ENCODE measurements at regions not wholly inside any gene's neighbourhood (a gene's known extent, or its start where the extent isn't known, plus 50 kb on each side); places are given as distances from the start of the nearest gene placed in this dataset.

GRCh38 chr11:116234989-116235568 lies 537.7 kb downstream of the BUD13 start:
- no peaks in the 10 kb centered on the region for H3K36me3 ChIP-seq (ENCODE audit: insufficient read depth in 1 of 2, low read depth in 1 of 2)
- TF ChIP-seq CTCF (IDR thresholded peaks at IDR 0.05), result no peak
- ATAC-seq (no peak), DNase-seq (no peak)
- peaks cover 3% of the 10 kb centered on the region for H3K9me3 ChIP-seq
- WGBS, 3 donors, result 66 to 79% (median 71%) methylated on average over 6 of the region's 6 CpGs
- no peaks in the 10 kb centered on the region for H3K4me1 ChIP-seq
- no peak overlapping the region for H3K27ac ChIP-seq
- no peak overlapping the region for H3K4me3 ChIP-seq
- H3K27me3 ChIP-seq (ENCODE audit: insufficient read depth in 3 of 3, low read length in 2 of 3), result no peaks in the 10 kb centered on the region
- intact Hi-C loops (cut with DNase I), result no loop called here

- WGBS, 3 donors, result 38 to 42% (median 40%) methylated on average over 5 of the region's 5 CpGs
- Histone ChIP-seq H3K4me3 (no peak overlapping the region), H3K27me3 (ENCODE audit: insufficient read depth in 3 of 3, low read length in 2 of 3) (peaks cover 0 to 4% (median 3%) of the 10 kb centered on the region in 3 donors), H3K9me3 (peaks cover 3% of the 10 kb centered on the region), H3K27ac (no peak overlapping the region), H3K4me1 (no peaks in the 10 kb centered on the region), H3K36me3 (ENCODE audit: insufficient read depth in 1 of 2, low read depth in 1 of 2) (no peaks in the 10 kb centered on the region)
- no peak for TF ChIP-seq CTCF (IDR thresholded peaks at IDR 0.05)
- intact Hi-C loops (cut with DNase I), result no loop called here
- ATAC-seq (no peak), DNase-seq (no peak)
These were observed 539.2 kb downstream of the BUD13 start for GRCh38 chr11:116233561-116233960.

GRCh38 chr11:116232364-116232828 lies 540.4 kb downstream of the BUD13 start:
- 32 to 42% (median 36%) methylated on average over 8 of the region's 8 CpGs for WGBS, 3 donors
- TF ChIP-seq CTCF (IDR thresholded peaks at IDR 0.05), result no peak
- Histone ChIP-seq H3K9me3 (peaks cover 3% of the 10 kb centered on the region), H3K27ac (no peak overlapping the region), H3K36me3 (ENCODE audit: insufficient read depth in 1 of 2, low read depth in 1 of 2) (no peaks in the 10 kb centered on the region), H3K4me3 (no peak overlapping the region), H3K4me1 (no peaks in the 10 kb centered on the region), H3K27me3 (ENCODE audit: insufficient read depth in 3 of 3, low read length in 2 of 3) (peaks cover 0 to 14% (median 3%) of the 10 kb centered on the region in 3 donors)
- ATAC-seq, result no peak
- intact Hi-C loops (cut with DNase I), result no loop called here
- DNase-seq, result no peak

- no peaks in the 10 kb centered on the region for H3K36me3 ChIP-seq (ENCODE audit: insufficient read depth in 1 of 2, low read depth in 1 of 2)
- no peak overlapping the region for H3K27ac ChIP-seq
- DNase-seq (no peak), ATAC-seq (no peak)
- WGBS, 3 donors, result 77 to 84% (median 77%) methylated on average over 7 of the region's 7 CpGs
- H3K9me3 ChIP-seq, result peaks cover 3% of the 10 kb centered on the region
- no peak for TF ChIP-seq CTCF (IDR thresholded peaks at IDR 0.05)
- H3K4me1 ChIP-seq, result no peaks in the 10 kb centered on the region
- intact Hi-C loops (cut with DNase I), result no loop called here
- H3K27me3 ChIP-seq (ENCODE audit: insufficient read depth in 3 of 3, low read length in 2 of 3), result peaks cover 0 to 17% (median 3%) of the 10 kb centered on the region in 3 donors
- H3K4me3 ChIP-seq, result no peak overlapping the region
These were observed 541.2 kb downstream of the BUD13 start for GRCh38 chr11:116231543-116231942.

GRCh38 chr11:116230438-116230837 lies 542.3 kb downstream of the BUD13 start:
- no peak for TF ChIP-seq CTCF (IDR thresholded peaks at IDR 0.05)
- DNase-seq (no peak), ATAC-seq (no peak)
- intact Hi-C loops (cut with DNase I), result no loop called here
- Histone ChIP-seq H3K36me3 (ENCODE audit: insufficient read depth in 1 of 2, low read depth in 1 of 2) (no peaks in the 10 kb centered on the region), H3K27me3 (ENCODE audit: insufficient read depth in 3 of 3, low read length in 2 of 3) (peaks cover 0 to 17% (median 3%) of the 10 kb centered on the region in 3 donors), H3K4me1 (no peaks in the 10 kb centered on the region), H3K4me3 (no peak overlapping the region), H3K27ac (no peak overlapping the region), H3K9me3 (peaks cover 3% of the 10 kb centered on the region)
- 94 to 95% (median 95%) methylated on average over 8 of the region's 8 CpGs for WGBS, 3 donors
